Tibial nerve (tissue), 4 donors: ENCODE measurements at regions not wholly inside any gene's neighbourhood (a gene's known extent, or its start where the extent isn't known, plus 50 kb on each side); places are given as distances from the start of the nearest gene placed in this dataset.

Source experiments
- DNase-seq, 2 donors: peaks; one replicate each; pipeline ENCODE4 v3.0.0-alpha.2; 2019; ENCODE audit warnings: low spot score in 2 of 2
- H3K27ac ChIP-seq, 4 donors: fragments of 200-600 bp; sonication (generic) in 3 of 4; one replicate each; pipeline ENCODE4 v1.5.1; 2017 to 2019; ENCODE audit warnings: mild to moderate bottlenecking in 1 of 4
- H3K27me3 ChIP-seq, 2 donors: fragments of 200-600 bp; sonication (generic) in 1 of 2; one replicate each; pipeline versions ENCODE4 v1.5.1 to v1.6.0; 2017 to 2019
- H3K36me3 ChIP-seq, 3 donors: fragments of 200-600 bp; sonication (generic); one replicate each; pipeline ENCODE4 v1.5.1; 2018 to 2019
- H3K4me1 ChIP-seq, 4 donors: fragments of 200-600 bp; sonication (generic) in 3 of 4; one replicate each; pipeline ENCODE4 v1.5.1; 2017 to 2019
- H3K4me3 ChIP-seq, 4 donors: fragments of 200-600 bp; sonication (generic) in 3 of 4; one replicate each; pipeline ENCODE4 v1.5.1; 2017 to 2019; ENCODE audit warnings: mild to moderate bottlenecking in 1 of 4, moderate library complexity in 1 of 4
- H3K9me3 ChIP-seq, 4 donors: fragments of 200-600 bp; sonication (generic) in 3 of 4; one replicate each; pipeline ENCODE4 v1.5.1; 2017 to 2019
- EP300 ChIP-seq, 2 donors: sonication (generic); formaldehyde crosslinking; IDR thresholded peaks; one replicate each; pipeline ENCODE4 v1.6.1; 2017; ENCODE audit warnings: antibody characterized with exemption in 2 of 2, mild to moderate bottlenecking in 1 of 2
- POLR2A ChIP-seq, 2 donors: fragments of 450-650 bp; IDR thresholded peaks; one replicate each; pipeline ENCODE4 v1.6.1; 2017; ENCODE audit warnings: antibody characterized with exemption in 2 of 2, mild to moderate bottlenecking in 2 of 2, moderate library complexity in 2 of 2
- WGBS, 2 donors: methylation state at CpG; one replicate each; pipeline ENCODE4 v1.1.5; 2018; 5-methylcytosine and 5-hydroxymethylcytosine counted together
- TF ChIP-seq, protein P1 (sequence below), 5 experiments: fragments of 200-600 bp in 3 of 5; fragments of 450-650 bp in 2 of 5; sonication (generic) in 3 of 5; IDR thresholded peaks; one replicate each; pipeline ENCODE4 v1.5.1; 2016 to 2019; ENCODE audit warnings: antibody characterized with exemption in 5 of 5, mild to moderate bottlenecking in 3 of 5, moderate library complexity in 2 of 5

GRCh38 chr18:76657911-76658470 lies 162.9 kb upstream of the ZNF516 start:
- H3K27me3 ChIP-seq: peaks cover 0 to 4% of the 10 kb centered on the region in 2 donors
- no peak overlapping the region for H3K4me3 ChIP-seq
- H3K27ac ChIP-seq: no peak overlapping the region
- TF ChIP-seq EP300 (IDR thresholded peaks at IDR 0.05): no peak
- TF ChIP-seq, protein P1, sequence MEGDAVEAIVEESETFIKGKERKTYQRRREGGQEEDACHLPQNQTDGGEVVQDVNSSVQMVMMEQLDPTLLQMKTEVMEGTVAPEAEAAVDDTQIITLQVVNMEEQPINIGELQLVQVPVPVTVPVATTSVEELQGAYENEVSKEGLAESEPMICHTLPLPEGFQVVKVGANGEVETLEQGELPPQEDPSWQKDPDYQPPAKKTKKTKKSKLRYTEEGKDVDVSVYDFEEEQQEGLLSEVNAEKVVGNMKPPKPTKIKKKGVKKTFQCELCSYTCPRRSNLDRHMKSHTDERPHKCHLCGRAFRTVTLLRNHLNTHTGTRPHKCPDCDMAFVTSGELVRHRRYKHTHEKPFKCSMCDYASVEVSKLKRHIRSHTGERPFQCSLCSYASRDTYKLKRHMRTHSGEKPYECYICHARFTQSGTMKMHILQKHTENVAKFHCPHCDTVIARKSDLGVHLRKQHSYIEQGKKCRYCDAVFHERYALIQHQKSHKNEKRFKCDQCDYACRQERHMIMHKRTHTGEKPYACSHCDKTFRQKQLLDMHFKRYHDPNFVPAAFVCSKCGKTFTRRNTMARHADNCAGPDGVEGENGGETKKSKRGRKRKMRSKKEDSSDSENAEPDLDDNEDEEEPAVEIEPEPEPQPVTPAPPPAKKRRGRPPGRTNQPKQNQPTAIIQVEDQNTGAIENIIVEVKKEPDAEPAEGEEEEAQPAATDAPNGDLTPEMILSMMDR (IDR thresholded peaks at IDR 0.05): no peak
- TF ChIP-seq POLR2A (IDR thresholded peaks at IDR 0.05): no peak
- 67 to 78% methylated on average over 9 of the region's 9 CpGs for WGBS, 2 donors
- H3K36me3 ChIP-seq: no peaks in the 10 kb centered on the region
- no peaks in the 10 kb centered on the region for H3K9me3 ChIP-seq
- DNase-seq: no peak
- H3K4me1 ChIP-seq: no peaks in the 10 kb centered on the region

DNA sequence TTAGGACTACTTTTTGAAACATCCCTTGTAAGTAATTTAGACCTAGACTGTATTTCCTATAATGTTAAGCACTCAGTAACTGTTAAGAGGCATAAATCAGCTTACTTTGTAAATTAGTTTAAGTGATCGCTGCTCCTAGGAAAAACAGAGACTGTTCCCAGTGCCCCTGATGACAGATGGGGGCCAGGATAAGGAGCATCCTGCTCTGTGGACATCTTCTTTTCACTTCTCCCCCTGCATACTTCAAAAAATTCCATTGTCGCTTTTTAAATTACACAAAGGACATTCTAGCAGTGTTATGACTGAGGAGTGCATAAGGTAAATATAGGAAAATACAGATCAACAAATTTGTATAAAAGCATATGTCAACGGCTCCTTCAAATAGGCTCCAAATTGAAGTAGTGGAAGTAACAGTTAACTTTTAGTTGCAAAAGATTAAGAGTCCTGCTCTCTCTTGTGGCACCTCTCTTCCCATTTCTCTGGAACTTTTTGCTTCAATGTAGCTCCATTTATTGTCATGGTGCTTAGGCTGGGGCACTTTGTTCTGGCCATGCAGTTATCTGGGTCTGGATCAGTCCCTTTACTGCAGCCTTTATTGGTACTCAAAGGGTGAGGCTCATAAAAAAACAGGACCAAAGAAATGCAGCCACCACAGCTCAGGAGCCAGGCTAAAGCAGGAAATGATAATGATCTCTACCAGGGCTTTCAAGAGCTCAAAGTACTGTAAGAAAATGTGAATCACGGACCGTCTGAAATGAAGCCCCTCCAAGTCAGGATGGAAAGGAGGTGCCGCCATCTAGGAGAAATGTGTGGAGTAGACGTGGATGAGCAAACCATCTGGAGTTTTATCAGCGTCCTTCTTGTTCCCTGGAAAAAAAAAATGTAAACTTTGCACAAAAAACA lies 162.1 kb upstream of the ZNF516 start:
- Histone ChIP-seq H3K9me3 (no peaks in the 10 kb centered on the region), H3K27me3 (peaks cover 0 to 4% of the 10 kb centered on the region in 2 donors), H3K36me3 (no peaks in the 10 kb centered on the region), H3K27ac (no peak overlapping the region), H3K4me1 (no peaks in the 10 kb centered on the region), H3K4me3 (no peak overlapping the region)
- WGBS, 2 donors: 38 to 46% methylated on average over 8 of the region's 8 CpGs
- TF ChIP-seq, protein P1 (IDR thresholded peaks at IDR 0.05): no peak
- TF ChIP-seq POLR2A (IDR thresholded peaks at IDR 0.05): no peak
- TF ChIP-seq EP300 (IDR thresholded peaks at IDR 0.05): no peak
- DNase-seq: no peak

DNA sequence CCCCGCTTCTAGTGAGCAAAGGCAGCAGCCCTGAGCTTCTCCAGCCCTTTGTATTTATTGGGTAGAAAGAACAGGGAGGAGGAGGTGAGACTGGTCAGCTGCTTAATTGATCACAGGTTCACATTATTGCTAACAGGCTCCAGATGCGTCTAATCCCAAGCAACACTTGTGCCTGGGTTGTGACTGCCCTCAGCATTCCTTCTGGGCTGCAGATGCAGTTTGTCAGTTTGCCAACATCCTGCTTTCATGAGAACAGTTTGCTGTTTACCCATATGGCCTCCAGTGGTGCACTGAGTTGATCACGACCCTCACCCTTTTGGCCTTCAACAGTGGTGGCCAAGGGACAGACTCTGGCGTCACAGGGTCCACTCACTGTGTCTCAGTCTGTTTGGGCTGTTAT lies 159.5 kb upstream of the ZNF516 start:
- Histone ChIP-seq H3K27me3 (peaks cover 0 to 4% of the 10 kb centered on the region in 2 donors), H3K36me3 (no peaks in the 10 kb centered on the region), H3K9me3 (no peaks in the 10 kb centered on the region), H3K27ac (no peak overlapping the region), H3K4me3 (no peak overlapping the region), H3K4me1 (no peaks in the 10 kb centered on the region)
- TF ChIP-seq POLR2A (IDR thresholded peaks at IDR 0.05) (no peak), EP300 (IDR thresholded peaks at IDR 0.05) (no peak)
- TF ChIP-seq, protein P1 (IDR thresholded peaks at IDR 0.05): no peak
- no peak for DNase-seq
- WGBS, 2 donors: 52 to 55% methylated on average over 4 of the region's 4 CpGs

DNA sequence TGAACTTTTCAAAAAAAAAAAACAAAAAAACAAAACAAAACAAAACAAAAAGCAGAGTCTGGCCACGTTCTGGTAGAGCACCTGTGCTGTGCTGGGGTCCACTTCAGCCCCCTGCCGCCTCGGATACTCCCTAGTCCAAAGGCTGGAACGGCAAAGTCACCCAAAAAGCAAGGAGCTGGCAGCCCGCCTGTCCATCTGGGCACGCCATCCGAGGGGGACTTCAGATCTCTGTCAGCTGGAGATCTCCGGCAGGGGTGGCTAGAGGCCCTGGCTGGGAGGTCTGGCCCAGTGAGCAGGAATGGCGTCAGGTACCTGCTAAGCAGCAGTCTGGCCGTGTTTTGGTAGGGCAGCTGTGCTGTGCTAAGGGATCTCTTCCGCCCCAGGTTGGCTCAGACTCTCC lies 152.3 kb upstream of the ZNF516 start:
- Histone ChIP-seq H3K4me1 (no peaks in the 10 kb centered on the region), H3K9me3 (no peaks in the 10 kb centered on the region), H3K27me3 (no peaks in the 10 kb centered on the region), H3K4me3 (no peak overlapping the region), H3K36me3 (no peaks in the 10 kb centered on the region), H3K27ac (no peak overlapping the region)
- TF ChIP-seq, protein P1 (IDR thresholded peaks at IDR 0.05): no peak
- no peak for TF ChIP-seq POLR2A (IDR thresholded peaks at IDR 0.05)
- WGBS, 2 donors: 77 to 84% methylated on average over 9 to 11 of the region's 11 CpGs
- DNase-seq: no peak

GRCh38 chr18:76644580-76644979 lies 149.5 kb upstream of the ZNF516 start:
- Histone ChIP-seq H3K27ac (no peak overlapping the region), H3K4me1 (no peaks in the 10 kb centered on the region), H3K27me3 (no peaks in the 10 kb centered on the region), H3K4me3 (no peak overlapping the region), H3K9me3 (no peaks in the 10 kb centered on the region), H3K36me3 (no peaks in the 10 kb centered on the region)
- no peak for DNase-seq
- WGBS, 2 donors: 82 to 88% methylated on average over 13 of the region's 13 CpGs
- TF ChIP-seq POLR2A (IDR thresholded peaks at IDR 0.05): no peak
- TF ChIP-seq EP300 (IDR thresholded peaks at IDR 0.05): no peak
- TF ChIP-seq, protein P1 (IDR thresholded peaks at IDR 0.05): no peak
